ENCODE measurements at regions not wholly inside any gene's neighbourhood (a gene's known extent, or its start where the extent isn't known, plus 50 kb on each side); places are given as distances from the start of the nearest gene placed in this dataset.

DNA sequence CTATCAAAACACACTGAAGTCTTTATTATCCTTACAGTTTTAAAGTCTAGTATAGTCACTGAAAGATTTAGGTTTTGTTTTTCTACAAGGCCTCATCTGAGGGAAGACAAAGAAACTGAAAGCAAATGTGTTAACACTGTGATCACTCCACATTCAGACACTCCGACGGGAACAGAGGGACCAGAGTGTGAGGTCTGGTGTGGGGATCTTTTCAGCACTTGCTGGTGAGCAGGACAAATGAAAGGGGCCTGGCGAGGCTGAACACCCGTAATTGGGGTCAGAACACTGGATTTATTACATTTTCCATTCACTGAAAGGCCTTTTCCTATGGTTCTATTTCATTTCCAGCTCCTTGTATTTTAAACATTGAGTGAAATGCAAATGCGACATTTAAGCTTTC lies 910.5 kb downstream of the CDH11 start:
- no peak for DNase-seq

GRCh38 chr16:64206862-64207261 lies 915.0 kb downstream of the CDH11 start:
- no peak for DNase-seq

- DNase-seq, result no peak
Measured at GRCh38 chr16:64203126-64203525, 918.7 kb downstream of the CDH11 start.

GRCh38 chr16:64202571-64202970 lies 919.3 kb downstream of the CDH11 start:
- DNase-seq, result no peak

- DNase-seq, result no peak
Measured at GRCh38 chr16:64196444-64196843, 925.4 kb downstream of the CDH11 start.

DNA sequence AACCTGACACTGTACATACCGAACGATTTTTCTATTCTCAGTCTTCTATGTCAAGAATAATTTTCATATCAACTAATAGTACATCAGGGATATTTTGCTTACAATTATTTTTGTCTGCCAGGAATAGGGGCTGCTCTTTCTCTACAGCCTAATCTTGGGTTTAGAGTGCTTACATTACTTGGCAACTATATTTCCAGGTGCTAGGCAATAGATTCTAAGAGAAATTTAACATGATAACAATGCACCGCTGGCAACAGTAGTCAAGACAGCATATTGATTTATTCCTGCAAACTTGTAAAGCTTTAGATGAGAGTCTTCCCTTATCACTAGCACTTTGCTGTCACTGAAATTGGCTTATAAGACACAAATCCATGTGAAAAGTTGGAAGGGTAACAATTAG lies 935.9 kb downstream of the CDH11 start:
- DNase-seq, result no peak

DNA sequence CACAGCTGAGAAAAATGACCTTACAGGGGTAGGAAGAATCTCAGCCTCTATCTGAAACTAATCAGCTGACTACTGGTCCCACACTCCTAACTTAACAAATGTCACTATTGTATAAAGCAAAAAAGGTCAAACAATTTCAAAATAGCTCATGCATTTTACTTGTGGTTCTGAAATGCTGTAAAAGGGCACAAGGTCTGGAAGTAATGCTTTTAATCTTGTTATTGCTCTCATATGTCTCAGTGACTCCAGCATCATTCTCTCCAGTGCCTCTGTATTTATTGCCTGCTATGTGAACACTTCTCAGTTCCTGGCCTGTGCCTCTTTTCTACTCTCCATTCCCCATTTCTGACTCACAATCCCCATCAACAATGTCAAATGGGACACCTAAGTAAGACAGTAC lies 937.7 kb downstream of the CDH11 start:
- no peak for DNase-seq

DNA sequence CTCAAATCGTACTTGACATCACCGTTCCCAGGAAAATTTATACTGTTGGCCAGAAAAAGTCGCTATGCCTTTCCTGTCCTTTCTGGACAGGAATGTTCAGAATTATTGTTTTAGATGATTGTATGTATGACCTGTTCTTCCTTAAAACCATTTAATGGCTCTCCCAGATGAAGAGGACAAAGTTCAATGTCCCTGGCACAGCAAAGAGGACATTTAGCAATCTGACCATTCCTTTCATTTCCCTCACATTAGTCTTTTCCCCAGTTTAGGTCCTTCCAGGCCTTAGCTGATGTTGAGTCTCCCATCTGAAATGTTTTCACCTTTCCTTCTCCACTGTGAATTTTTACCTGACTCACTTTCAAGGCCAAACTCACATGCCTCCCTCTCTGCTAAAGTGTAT lies 938.9 kb downstream of the CDH11 start:
- DNase-seq, result no peak

- no peak for DNase-seq
Measured at GRCh38 chr16:64181271-64181925, 940.5 kb downstream of the CDH11 start.

GRCh38 chr16:64180136-64180900 lies 941.5 kb downstream of the CDH11 start:
- no peak for DNase-seq

DNA sequence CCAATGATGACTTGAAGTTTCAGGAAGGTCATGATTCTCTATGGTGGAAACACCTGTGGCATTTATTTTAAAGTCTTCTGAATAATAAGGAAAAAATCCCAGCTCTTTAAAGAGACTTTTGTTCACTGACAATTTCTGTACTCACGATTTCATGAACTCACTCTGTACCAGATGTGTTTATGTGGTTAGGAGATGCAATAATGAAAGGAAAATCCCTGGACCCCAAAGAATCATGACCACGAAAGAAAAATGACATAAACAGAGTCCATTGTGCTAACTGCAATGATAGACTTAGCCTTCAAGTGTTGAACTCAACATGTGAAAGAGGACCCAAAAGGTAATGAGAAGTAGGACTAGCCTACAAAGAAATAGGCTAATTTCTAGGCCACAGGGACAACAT lies 947.5 kb downstream of the CDH11 start:
- no peak for DNase-seq

GRCh38 chr16:64172652-64173051 lies 949.2 kb downstream of the CDH11 start:
- DNase-seq, result no peak

DNA sequence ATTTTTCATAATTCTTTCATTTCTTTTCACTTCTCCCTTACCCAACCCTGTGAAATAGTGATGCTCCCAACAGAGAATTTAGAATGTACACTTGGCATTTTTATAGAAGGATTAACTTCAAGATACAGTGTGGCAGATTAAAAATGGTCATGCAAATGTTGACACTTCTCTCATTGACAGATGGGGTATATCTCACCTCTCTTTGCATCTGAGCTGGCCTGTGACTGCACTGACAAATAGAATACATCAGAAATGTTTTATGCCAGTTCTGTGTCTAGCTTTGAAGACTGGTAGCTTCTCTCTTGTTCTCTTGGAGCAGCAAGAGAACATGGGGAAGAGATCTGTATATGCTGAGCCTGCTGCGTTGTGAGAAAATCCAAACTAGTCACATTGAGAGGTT lies 949.6 kb downstream of the CDH11 start:
- no peak for DNase-seq

GRCh38 chr16:64171632-64172031 lies 950.2 kb downstream of the CDH11 start:
- DNase-seq, result no peak

DNA sequence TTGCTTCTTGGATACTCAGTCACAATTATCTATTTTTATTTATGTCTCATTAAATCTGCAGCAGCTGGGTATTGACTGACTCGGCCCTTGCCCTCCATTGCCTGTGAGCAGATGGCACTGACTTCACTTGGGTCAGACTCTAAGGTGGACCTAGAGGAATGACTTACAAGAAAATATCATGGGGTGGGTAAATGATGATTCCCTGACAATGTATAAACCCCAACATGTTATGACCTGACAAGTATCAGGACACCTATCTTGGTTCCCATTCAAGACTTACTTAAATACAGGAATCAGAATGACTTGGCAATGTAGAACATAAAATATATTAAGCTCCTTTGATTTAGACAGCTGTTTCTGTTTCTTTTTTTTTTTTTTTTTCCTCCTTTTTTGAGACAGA lies 953.5 kb downstream of the CDH11 start:
- DNase-seq, result no peak

DNA sequence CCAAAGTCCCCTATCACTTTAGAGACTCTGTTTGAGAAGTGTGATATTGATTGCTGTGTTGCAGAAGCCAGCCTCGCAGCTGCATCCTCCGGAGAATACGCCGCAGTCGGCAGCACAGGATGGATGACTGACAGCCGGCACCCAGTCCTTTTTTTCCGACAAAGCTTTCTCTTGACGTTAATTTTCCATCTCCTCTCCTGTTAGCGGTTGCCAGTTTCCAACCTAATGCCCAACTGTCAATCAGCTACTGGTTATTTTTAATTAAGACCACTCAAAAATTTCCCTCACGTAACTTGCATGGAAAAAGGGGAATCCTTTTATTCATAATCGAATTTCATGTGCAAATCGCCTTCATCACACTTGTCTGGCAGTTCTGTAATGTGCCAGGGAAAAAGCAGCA lies 953.9 kb downstream of the CDH11 start:
- DNase-seq, result peak in 1 of 2 experiments; percentile 7

- no peak for DNase-seq
Measured at GRCh38 chr16:64165368-64165767, 956.5 kb downstream of the CDH11 start.

- no peak for DNase-seq
Measured at GRCh38 chr16:64162613-64163375, 959.1 kb downstream of the CDH11 start.

- no peak for DNase-seq
Measured at GRCh38 chr16:64159976-64160375, 961.9 kb downstream of the CDH11 start.

DNA sequence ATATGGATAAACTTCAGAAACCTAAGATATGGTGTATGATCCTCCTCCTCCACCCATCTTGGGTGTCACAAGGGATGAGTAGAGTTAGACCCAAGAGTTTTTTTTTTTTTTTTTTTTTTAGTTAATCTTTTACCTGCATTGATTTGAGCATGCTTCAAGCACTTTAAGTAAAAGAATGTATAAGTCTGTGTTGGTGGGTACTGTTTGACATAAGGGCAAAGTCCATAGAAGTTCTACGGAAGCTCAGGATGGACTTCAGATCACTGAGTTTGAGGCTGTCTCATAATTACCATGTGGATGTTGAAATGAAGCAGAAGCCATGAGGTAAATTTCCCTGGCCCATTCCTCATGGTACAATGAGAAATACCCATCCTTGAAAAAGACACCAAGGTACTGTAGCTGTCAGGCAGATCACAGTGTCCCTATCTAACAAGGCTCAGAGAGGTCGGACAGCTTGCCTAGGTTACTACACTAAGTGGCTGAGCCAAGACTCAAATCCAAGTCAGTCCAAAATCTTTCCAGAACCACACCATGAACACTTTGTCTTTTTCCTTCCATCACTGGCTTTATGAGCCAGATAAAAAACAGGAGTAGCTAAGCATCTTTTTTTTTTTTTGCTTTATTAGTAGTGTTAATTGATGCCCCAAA lies 962.8 kb downstream of the CDH11 start:
- DNase-seq, result no peak

- no peak for DNase-seq
Measured at GRCh38 chr16:64153718-64154117, 968.1 kb downstream of the CDH11 start.

GRCh38 chr16:64151990-64152767 lies 969.7 kb downstream of the CDH11 start:
- DNase-seq, result no peak

GRCh38 chr16:64150193-64150592 lies 971.7 kb downstream of the CDH11 start:
- DNase-seq, result no peak
